ENCODE measurements at regions not wholly inside any gene's neighbourhood (a gene's known extent, or its start where the extent isn't known, plus 50 kb on each side); places are given as distances from the start of the nearest gene placed in this dataset.

- no peaks in the 10 kb centered on the region for H3K4me1 ChIP-seq (ENCODE audit: control insufficient read depth, insufficient read depth, low read length)
- DNase-seq (ENCODE audit: low read depth, low spot score) (no peak), FAIRE-seq (no peak), ATAC-seq (no peak)
- H3K4me2 ChIP-seq (ENCODE audit: control insufficient read depth, insufficient read depth) = no peak overlapping the region
- H3K27me3 ChIP-seq (replicated peaks in 1 of 2; ENCODE audit: control insufficient read depth in 2 of 2, insufficient read depth in 2 of 2, low read length in 1 of 2) = no peaks in the 10 kb centered on the region
- in situ Hi-C loops (cut with MboI) = no loop called here
- H3K27ac ChIP-seq (ENCODE audit: control insufficient read depth, insufficient read depth) = no peak overlapping the region
- no peak overlapping the region for H3K9ac ChIP-seq (ENCODE audit: control insufficient read depth, insufficient read depth, low read length)
- POLR2A ChIA-PET = no interaction called here
- H3K9me3 ChIP-seq (replicated peaks; ENCODE audit: control insufficient read depth, insufficient read depth, low read length) = no peaks in the 10 kb centered on the region
- TF ChIP-seq LARP7 (IDR thresholded peaks at IDR 0.05) (no peak), NRF1 (conservative IDR thresholded peaks at IDR 0.05; ENCODE audit: low read depth, low read length) (no peak), RCOR1 (conservative IDR thresholded peaks at IDR 0.05; ENCODE audit: low read depth, low read length) (no peak), EGR1 (IDR thresholded peaks at IDR 0.05; ENCODE audit: borderline replicate concordance in 1 of 2, low read depth in 2 of 2, low read length in 2 of 2) (no peak), PAX8 (IDR thresholded peaks at IDR 0.05) (no peak), KLF5 (IDR thresholded peaks at IDR 0.05; ENCODE audit: partially characterized antibody) (no peak), ZNF24 (IDR thresholded peaks at IDR 0.05) (no peak), POLR2AphosphoS5 (IDR thresholded peaks at IDR 0.05; ENCODE audit: low read length) (no peak), KDM1A (IDR thresholded peaks at IDR 0.05; ENCODE audit: borderline replicate concordance) (no peak), GATAD2B (conservative IDR thresholded peaks at IDR 0.05; ENCODE audit: low read depth) (no peak), ATF2 (IDR thresholded peaks at IDR 0.05; ENCODE audit: low read length) (no peak), MLLT1 (IDR thresholded peaks at IDR 0.05) (no peak), PAX5 (IDR thresholded peaks at IDR 0.05; ENCODE audit: borderline replicate concordance, low read depth, low read length) (no peak), EZH2 (IDR thresholded peaks at IDR 0.05; ENCODE audit: borderline replicate concordance, control insufficient read depth, low read depth, low read length) (no peak)
- intact Hi-C loops (cut with micrococcal nuclease; ENCODE audit: unreplicated experiment) = no loop called here
- WGBS (ENCODE audit: insufficient coverage, insufficient replicate concordance, low lambda C conversion rate, missing lambda C conversion rate) = 40% methylated on average over 19 of the region's 19 CpGs
- H3K36me3 ChIP-seq (ENCODE audit: control insufficient read depth in 2 of 2, insufficient read depth in 2 of 2, low read length in 1 of 2) = no peaks in the 10 kb centered on the region
- no peak overlapping the region for H2AFZ ChIP-seq (ENCODE audit: control insufficient read depth, low read depth, low read length)
- no peak overlapping the region for H3K4me3 ChIP-seq
- BruUV-seq (replicated peaks) = no TSS peak
- SMC1A ChIA-PET (ENCODE audit: uncharacterized antibody, unreplicated experiment) = no interaction called here
- RAD21 ChIA-PET (ENCODE audit: unreplicated experiment) = no interaction called here
- H4K20me1 ChIP-seq (ENCODE audit: control insufficient read depth, insufficient read depth) = no peaks in the 10 kb centered on the region
- H3K79me2 ChIP-seq (ENCODE audit: control insufficient read depth, insufficient read depth, low read length) = no peaks in the 10 kb centered on the region
- CTCF ChIA-PET = no interaction called here
These were observed 276.1 kb upstream of the HDAC4 start for GRCh38 chr2:239676716-239677452.

All from GM12878 (cell line).